ENCODE measurements at regions not wholly inside any gene's neighbourhood (a gene's known extent, or its start where the extent isn't known, plus 50 kb on each side); places are given as distances from the start of the nearest gene placed in this dataset.

GRCh38 chr1:228811712-228812305 is 76.5 kb downstream of the RHOU start:
- TF ChIP-seq, protein P1, sequence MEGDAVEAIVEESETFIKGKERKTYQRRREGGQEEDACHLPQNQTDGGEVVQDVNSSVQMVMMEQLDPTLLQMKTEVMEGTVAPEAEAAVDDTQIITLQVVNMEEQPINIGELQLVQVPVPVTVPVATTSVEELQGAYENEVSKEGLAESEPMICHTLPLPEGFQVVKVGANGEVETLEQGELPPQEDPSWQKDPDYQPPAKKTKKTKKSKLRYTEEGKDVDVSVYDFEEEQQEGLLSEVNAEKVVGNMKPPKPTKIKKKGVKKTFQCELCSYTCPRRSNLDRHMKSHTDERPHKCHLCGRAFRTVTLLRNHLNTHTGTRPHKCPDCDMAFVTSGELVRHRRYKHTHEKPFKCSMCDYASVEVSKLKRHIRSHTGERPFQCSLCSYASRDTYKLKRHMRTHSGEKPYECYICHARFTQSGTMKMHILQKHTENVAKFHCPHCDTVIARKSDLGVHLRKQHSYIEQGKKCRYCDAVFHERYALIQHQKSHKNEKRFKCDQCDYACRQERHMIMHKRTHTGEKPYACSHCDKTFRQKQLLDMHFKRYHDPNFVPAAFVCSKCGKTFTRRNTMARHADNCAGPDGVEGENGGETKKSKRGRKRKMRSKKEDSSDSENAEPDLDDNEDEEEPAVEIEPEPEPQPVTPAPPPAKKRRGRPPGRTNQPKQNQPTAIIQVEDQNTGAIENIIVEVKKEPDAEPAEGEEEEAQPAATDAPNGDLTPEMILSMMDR (IDR thresholded peaks at IDR 0.05; ENCODE audit: low read depth, low read length): no peak
- no peak overlapping the region for H3K4me3 ChIP-seq (ENCODE audit: low read depth, low read length)
- CTCF ChIA-PET: no interaction called here
- no peaks in the 10 kb centered on the region for H3K9me3 ChIP-seq (ENCODE audit: control insufficient read depth, insufficient read depth, low read length)
- H3K27ac ChIP-seq (ENCODE audit: low read depth, low read length): no peak overlapping the region
- no peak for DNase-seq (ENCODE audit: low read depth, low spot score)
- POLR2A ChIA-PET: no interaction called here
- peaks cover 14% of the 10 kb centered on the region for H3K27me3 ChIP-seq (ENCODE audit: control insufficient read depth, insufficient read depth, low read length)

DNA sequence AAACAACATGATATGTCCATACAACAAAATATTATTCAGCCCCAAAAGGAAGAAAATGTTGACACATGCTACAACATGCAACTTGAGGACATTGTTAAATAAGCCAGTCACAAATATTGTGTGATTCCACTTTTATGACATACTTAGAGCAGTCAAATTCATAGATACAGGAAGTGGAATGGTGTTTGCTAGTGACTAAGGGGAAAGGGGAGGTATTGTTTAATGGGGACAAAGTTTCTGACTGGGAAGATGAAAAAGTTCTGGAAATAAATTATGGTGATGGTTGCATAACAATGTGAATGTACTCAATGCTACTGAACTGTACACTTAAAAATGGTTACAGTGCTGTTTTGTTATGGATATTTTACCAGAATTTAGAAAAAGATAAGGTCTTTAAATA is 77.7 kb downstream of the RHOU start:
- H3K9me3 ChIP-seq (ENCODE audit: control insufficient read depth, insufficient read depth, low read length): no peaks in the 10 kb centered on the region
- ChIA-PET CTCF (no interaction called here), POLR2A (no interaction called here)
- H3K27ac ChIP-seq (ENCODE audit: low read depth, low read length): no peak overlapping the region
- H3K27me3 ChIP-seq (ENCODE audit: control insufficient read depth, insufficient read depth, low read length): peaks cover 16% of the 10 kb centered on the region
- no peak for DNase-seq (ENCODE audit: low read depth, low spot score)
- TF ChIP-seq, protein P1 (IDR thresholded peaks at IDR 0.05; ENCODE audit: low read depth, low read length): no peak
- no peak overlapping the region for H3K4me3 ChIP-seq (ENCODE audit: low read depth, low read length)

DNA sequence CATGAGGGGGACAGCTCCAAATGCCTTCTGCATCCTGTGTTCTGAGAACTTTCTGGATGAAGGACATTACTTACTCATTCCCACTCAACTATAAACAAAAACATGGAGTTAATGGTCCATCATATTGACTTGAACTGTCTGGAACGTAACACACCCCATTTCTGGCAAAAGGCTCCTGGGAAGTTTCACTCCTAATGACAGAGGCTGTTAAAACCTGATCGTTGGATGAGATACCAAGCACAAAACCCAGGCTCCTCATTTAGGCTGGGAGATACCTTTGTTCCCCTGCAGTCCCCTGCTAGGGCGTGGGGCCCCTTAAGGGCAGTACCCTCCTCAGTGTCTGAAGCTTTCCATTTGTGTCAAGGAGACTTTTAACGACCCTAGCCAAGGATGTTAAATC is 78.9 kb downstream of the RHOU start:
- Histone ChIP-seq H3K4me3 (ENCODE audit: low read depth, low read length) (no peak overlapping the region), H3K27ac (ENCODE audit: low read depth, low read length) (no peak overlapping the region), H3K27me3 (ENCODE audit: control insufficient read depth, insufficient read depth, low read length) (peaks cover 14% of the 10 kb centered on the region), H3K9me3 (ENCODE audit: control insufficient read depth, insufficient read depth, low read length) (no peaks in the 10 kb centered on the region)
- ChIA-PET POLR2A (no interaction called here), CTCF (no interaction called here)
- TF ChIP-seq, protein P1 (IDR thresholded peaks at IDR 0.05; ENCODE audit: low read depth, low read length): no peak
- DNase-seq (ENCODE audit: low read depth, low spot score): no peak

GRCh38 chr1:228818296-228818695 is 83.0 kb downstream of the RHOU start:
- TF ChIP-seq, protein P1 (IDR thresholded peaks at IDR 0.05; ENCODE audit: low read depth, low read length): no peak
- H3K9me3 ChIP-seq (ENCODE audit: control insufficient read depth, insufficient read depth, low read length): no peaks in the 10 kb centered on the region
- no peak overlapping the region for H3K27ac ChIP-seq (ENCODE audit: low read depth, low read length)
- no peak overlapping the region for H3K4me3 ChIP-seq (ENCODE audit: low read depth, low read length)
- peaks cover 14% of the 10 kb centered on the region for H3K27me3 ChIP-seq (ENCODE audit: control insufficient read depth, insufficient read depth, low read length)
- POLR2A ChIA-PET: no interaction called here
- CTCF ChIA-PET: no interaction called here
- no peak for DNase-seq (ENCODE audit: low read depth, low spot score)

DNA sequence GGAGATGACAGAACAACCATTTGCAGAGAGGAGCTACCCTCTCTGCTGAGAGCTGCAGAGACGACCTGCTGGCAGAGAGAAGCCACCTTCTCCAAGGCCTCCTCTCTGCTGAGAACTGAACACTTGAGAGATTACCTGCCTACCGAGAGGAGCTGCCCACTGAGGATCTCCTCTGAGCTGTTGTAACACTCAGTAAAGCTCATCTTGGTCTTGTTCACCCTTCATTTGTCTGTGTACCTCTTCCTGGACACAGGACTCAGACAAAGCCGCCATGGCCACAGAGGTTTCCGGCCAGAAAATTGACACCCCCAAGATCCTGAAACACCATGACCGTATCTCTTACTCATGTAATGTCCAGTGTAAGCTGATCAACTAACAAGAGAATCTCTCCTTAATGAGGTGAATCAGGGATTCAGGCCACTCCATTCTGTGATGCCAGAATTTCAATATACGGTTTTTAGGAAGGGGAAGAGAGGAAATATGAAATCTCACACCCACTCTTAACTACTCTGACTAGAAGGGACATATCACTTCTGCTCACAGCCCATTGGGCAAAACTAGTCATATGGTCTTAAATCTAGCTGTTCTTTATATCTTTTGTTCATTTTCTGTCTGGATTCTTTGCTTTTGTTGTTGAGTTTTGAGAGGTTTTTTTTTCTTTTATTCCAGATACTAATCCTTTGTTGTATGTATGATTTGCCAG is 83.8 kb downstream of the RHOU start:
- Histone ChIP-seq H3K27me3 (ENCODE audit: control insufficient read depth, insufficient read depth, low read length) (peaks cover 14% of the 10 kb centered on the region), H3K27ac (ENCODE audit: low read depth, low read length) (no peak overlapping the region), H3K9me3 (ENCODE audit: control insufficient read depth, insufficient read depth, low read length) (no peaks in the 10 kb centered on the region), H3K4me3 (ENCODE audit: low read depth, low read length) (no peak overlapping the region)
- POLR2A ChIA-PET: no interaction called here
- DNase-seq (ENCODE audit: low read depth, low spot score): no peak
- TF ChIP-seq, protein P1 (IDR thresholded peaks at IDR 0.05; ENCODE audit: low read depth, low read length): no peak
- CTCF ChIA-PET: no interaction called here

Measured in AG04450 (cell line).